ENCODE measurements at regions not wholly inside any gene's neighbourhood (a gene's known extent, or its start where the extent isn't known, plus 50 kb on each side); places are given as distances from the start of the nearest gene placed in this dataset.

GRCh38 chr2:66070721-66071602, 364.0 kb upstream of the MEIS1 start:
- Histone ChIP-seq H3K27ac (no peak overlapping the region), H3K4me1 (peaks cover 0 to 5% (median 0%) of the 10 kb centered on the region in 4 donors), H3K27me3 (no peaks in the 10 kb centered on the region), H3K36me3 (no peaks in the 10 kb centered on the region), H3K4me3 (no peak overlapping the region), H3K9me3 (no peaks in the 10 kb centered on the region)
- 46 to 52% methylated on average over 11 to 21 of the region's 21 CpGs for WGBS, 2 donors (ENCODE audit: low coverage in 1 of 2)
- intact Hi-C loops (cut with DNase I; ENCODE audit: low total_unique reads): no loop called here
- TF ChIP-seq POLR2A (IDR thresholded peaks at IDR 0.05): no peak
- TF ChIP-seq POLR2AphosphoS5 (IDR thresholded peaks at IDR 0.05): no peak
- TF ChIP-seq, protein P1, sequence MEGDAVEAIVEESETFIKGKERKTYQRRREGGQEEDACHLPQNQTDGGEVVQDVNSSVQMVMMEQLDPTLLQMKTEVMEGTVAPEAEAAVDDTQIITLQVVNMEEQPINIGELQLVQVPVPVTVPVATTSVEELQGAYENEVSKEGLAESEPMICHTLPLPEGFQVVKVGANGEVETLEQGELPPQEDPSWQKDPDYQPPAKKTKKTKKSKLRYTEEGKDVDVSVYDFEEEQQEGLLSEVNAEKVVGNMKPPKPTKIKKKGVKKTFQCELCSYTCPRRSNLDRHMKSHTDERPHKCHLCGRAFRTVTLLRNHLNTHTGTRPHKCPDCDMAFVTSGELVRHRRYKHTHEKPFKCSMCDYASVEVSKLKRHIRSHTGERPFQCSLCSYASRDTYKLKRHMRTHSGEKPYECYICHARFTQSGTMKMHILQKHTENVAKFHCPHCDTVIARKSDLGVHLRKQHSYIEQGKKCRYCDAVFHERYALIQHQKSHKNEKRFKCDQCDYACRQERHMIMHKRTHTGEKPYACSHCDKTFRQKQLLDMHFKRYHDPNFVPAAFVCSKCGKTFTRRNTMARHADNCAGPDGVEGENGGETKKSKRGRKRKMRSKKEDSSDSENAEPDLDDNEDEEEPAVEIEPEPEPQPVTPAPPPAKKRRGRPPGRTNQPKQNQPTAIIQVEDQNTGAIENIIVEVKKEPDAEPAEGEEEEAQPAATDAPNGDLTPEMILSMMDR (IDR thresholded peaks at IDR 0.05): no peak
- TF ChIP-seq EP300 (IDR thresholded peaks at IDR 0.05; ENCODE audit: low read depth): no peak
- in situ Hi-C loops (cut with MboI; ENCODE audit: low pct_ligation_motif_present in 1 of 4, low pct_unique_long_range_greater_than_20kb in 1 of 4, low sequenced_read_pairs in 3 of 4): no loop called here
- no peak for DNase-seq

DNA sequence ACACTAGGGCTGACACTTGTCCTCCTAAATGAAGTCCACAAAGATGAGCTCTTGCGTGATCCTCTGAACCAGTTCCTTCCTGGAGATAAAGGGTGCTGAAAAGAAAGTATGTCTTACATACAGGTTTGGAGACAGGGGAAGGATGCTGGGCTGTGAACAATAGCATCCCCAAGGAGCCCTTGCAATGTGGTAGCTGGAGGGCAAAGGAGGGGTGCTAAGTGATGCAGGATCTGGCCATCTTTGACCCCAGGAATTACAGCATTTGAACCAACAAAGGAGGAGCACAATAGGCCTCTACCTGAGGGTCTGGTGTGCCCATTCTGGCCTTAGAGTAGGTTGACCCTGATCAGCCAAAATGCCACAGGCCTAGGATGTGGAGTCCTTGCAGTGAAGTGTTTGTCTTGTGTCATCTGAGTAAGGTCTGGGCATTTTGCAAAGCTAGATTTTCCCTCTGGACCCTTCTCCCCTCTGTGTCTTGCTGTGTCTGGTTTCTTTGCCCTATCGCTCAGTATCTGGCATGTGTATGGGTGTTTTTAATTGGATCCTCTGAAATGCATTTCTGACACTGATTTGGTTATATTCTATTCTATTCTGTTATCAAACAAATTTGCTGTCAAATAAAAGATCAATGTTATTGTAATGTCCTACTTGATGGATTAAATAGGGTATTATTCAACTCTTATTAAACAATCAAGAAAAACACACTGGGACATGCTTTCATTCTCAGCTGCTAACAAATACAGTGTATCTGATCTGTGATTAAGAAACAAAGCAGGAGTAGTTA, 364.8 kb upstream of the MEIS1 start:
- in situ Hi-C loops (cut with MboI; ENCODE audit: low pct_ligation_motif_present in 1 of 4, low pct_unique_long_range_greater_than_20kb in 1 of 4, low sequenced_read_pairs in 3 of 4) (no loop called here), intact Hi-C loops (cut with DNase I; ENCODE audit: low total_unique reads) (no loop called here)
- no peaks in the 10 kb centered on the region for H3K36me3 ChIP-seq
- H3K4me1 ChIP-seq: peaks cover 0 to 5% (median 0%) of the 10 kb centered on the region in 4 donors
- no peak overlapping the region for H3K27ac ChIP-seq
- TF ChIP-seq EP300 (IDR thresholded peaks at IDR 0.05; ENCODE audit: low read depth) (no peak), POLR2AphosphoS5 (IDR thresholded peaks at IDR 0.05) (no peak), POLR2A (IDR thresholded peaks at IDR 0.05) (no peak)
- TF ChIP-seq, protein P1 (IDR thresholded peaks at IDR 0.05): no peak
- H3K9me3 ChIP-seq: no peaks in the 10 kb centered on the region
- no peak overlapping the region for H3K4me3 ChIP-seq
- 79 to 100% methylated on average over 1 to 2 of the region's 2 CpGs for WGBS, 2 donors (ENCODE audit: low coverage in 1 of 2)
- H3K27me3 ChIP-seq: no peaks in the 10 kb centered on the region
- no peak for DNase-seq

GRCh38 chr2:66066032-66066431, 368.9 kb upstream of the MEIS1 start:
- H3K27me3 ChIP-seq: no peaks in the 10 kb centered on the region
- no peak for DNase-seq
- TF ChIP-seq POLR2A (IDR thresholded peaks at IDR 0.05) (no peak), POLR2AphosphoS5 (IDR thresholded peaks at IDR 0.05) (no peak), EP300 (IDR thresholded peaks at IDR 0.05; ENCODE audit: low read depth) (no peak)
- TF ChIP-seq, protein P1 (IDR thresholded peaks at IDR 0.05): no peak
- H3K36me3 ChIP-seq: no peaks in the 10 kb centered on the region
- peaks cover 0 to 5% (median 0%) of the 10 kb centered on the region in 4 donors for H3K4me1 ChIP-seq
- no peaks in the 10 kb centered on the region for H3K9me3 ChIP-seq
- intact Hi-C loops (cut with DNase I; ENCODE audit: low total_unique reads): no loop called here
- in situ Hi-C loops (cut with MboI; ENCODE audit: low pct_ligation_motif_present in 1 of 4, low pct_unique_long_range_greater_than_20kb in 1 of 4, low sequenced_read_pairs in 3 of 4): no loop called here
- no peak overlapping the region for H3K4me3 ChIP-seq
- H3K27ac ChIP-seq: no peak overlapping the region

DNA sequence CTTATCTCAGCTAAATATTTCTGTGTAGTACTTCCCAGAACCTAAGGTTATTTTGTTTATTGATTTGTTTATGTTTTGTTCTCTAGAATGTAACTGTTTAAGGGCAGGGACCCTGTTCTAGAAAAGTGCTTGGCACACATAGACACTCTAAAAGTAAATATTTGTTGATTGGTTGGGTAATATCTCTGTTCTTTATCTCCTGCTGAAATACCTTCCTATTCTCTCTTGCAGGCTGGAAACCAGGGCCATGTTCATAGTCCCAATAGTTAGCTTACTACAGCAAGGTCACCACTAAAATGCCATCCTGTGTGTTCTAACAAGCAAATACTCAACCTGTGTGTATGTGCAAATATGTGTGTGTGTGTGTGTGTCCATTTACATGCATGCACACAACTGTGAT, 375.6 kb upstream of the MEIS1 start:
- H3K4me1 ChIP-seq: no peaks in the 10 kb centered on the region

More for the DNA sequence above, 375.6 kb upstream of the MEIS1 start:
- in situ Hi-C loops (cut with MboI; ENCODE audit: low pct_ligation_motif_present in 1 of 4, low pct_unique_long_range_greater_than_20kb in 1 of 4, low sequenced_read_pairs in 3 of 4): no loop called here
- H3K27me3 ChIP-seq: no peaks in the 10 kb centered on the region
- no peak for TF ChIP-seq POLR2A (IDR thresholded peaks at IDR 0.05)
- no peak for TF ChIP-seq POLR2AphosphoS5 (IDR thresholded peaks at IDR 0.05)
- H3K36me3 ChIP-seq: no peaks in the 10 kb centered on the region
- no peak overlapping the region for H3K27ac ChIP-seq
- no peaks in the 10 kb centered on the region for H3K9me3 ChIP-seq
- intact Hi-C loops (cut with DNase I; ENCODE audit: low total_unique reads): no loop called here
- no peak overlapping the region for H3K4me3 ChIP-seq
- no peak for DNase-seq
